ENCODE measurements at regions not wholly inside any gene's neighbourhood (a gene's known extent, or its start where the extent isn't known, plus 50 kb on each side); places are given as distances from the start of the nearest gene placed in this dataset.

DNA sequence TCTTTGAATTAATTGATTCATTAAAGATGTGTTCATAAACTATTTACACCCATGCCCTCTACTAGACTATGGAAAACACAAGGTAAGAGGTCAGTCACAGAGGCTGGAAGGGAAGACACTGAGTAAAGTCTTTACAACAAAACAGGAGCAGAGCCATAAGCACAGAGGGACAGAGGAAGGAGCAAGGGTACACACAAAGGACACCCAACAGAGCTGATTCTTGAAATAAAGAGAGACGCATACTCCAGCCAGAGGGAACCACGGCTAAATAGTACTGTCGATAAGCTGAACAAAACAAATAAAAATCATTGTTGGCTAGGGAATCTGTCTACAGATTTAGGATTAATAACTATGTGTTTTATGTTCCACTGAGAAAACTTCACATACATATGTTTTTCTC is 289.2 kb downstream of the EFNB2 start:
- no peak for TF ChIP-seq CTCF (conservative IDR thresholded peaks at IDR 0.05; ENCODE audit: low read depth, low read length)
- no peak for TF ChIP-seq EZH2 (IDR thresholded peaks at IDR 0.05; ENCODE audit: low read length, unreplicated experiment)
